ENCODE measurements at regions not wholly inside any gene's neighbourhood (a gene's known extent, or its start where the extent isn't known, plus 50 kb on each side); places are given as distances from the start of the nearest gene placed in this dataset.

DNA sequence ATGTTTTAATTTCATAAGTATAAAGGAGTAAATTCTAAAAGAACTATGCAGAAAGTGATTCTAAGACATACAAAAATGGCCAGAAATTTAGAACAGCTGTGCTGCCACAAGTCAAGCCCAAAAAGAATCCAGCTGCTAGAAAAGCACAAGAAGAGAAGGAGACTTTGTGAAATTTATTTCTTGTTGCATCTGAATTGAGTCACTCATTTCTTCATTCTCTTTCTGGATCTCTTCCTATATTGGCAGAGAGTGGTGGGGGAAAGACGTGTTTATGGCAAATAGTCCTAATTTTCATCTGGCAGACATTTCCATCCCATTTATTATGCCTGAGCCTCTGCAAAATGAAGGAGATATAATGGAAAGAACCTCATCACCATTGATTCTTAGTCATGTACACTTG is 139.6 kb upstream of the CTTNBP2NL start:
- TF ChIP-seq CTCF (IDR thresholded peaks at IDR 0.05; ENCODE audit: control insufficient read depth, extremely low read depth, insufficient read depth) = no peak
- no peak for DNase-seq (ENCODE audit: low read depth)
- no peak overlapping the region for H3K4me3 ChIP-seq (ENCODE audit: low read depth, low read length)

DNA sequence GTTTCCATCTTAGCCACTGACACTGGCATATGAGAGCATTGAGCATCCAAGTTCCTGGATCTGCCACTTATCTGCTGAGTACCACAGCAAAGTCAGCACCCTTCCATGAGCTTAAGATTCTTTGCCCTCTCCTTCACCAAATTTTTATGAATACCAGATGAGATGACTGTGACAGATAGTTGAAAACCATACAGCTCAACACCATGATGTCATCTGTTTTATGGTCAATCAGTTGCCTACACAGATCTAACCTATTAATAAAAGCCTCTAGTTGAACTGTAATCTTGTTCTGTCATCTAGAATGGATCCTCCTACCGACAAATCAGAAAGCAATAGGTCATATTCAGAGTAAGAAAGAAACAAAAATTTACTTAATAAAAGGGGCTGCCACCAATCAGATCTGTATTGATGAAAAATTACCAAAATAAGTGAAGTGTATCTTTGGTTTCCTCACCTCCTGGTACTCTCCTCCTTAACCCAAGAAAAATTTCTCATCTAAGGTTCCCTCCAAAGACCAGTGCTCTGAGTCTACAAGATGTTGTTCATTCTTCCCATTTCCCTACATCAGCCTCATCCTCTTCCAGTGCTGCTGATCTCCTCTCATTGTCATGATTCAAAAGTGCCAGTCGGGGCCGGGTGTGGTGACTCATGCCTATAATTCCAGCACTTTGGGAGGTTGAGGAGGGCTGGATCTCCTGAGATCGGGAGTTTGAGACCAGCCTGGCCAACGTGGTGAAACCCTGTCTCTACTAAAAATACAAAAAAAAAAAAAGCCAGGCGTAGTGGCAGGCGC is 138.8 kb upstream of the CTTNBP2NL start:
- DNase-seq (ENCODE audit: low read depth) = no peak
- no peak for TF ChIP-seq CTCF (IDR thresholded peaks at IDR 0.05; ENCODE audit: control insufficient read depth, extremely low read depth, insufficient read depth)
- H3K4me3 ChIP-seq (ENCODE audit: low read depth, low read length) = no peak overlapping the region

DNA sequence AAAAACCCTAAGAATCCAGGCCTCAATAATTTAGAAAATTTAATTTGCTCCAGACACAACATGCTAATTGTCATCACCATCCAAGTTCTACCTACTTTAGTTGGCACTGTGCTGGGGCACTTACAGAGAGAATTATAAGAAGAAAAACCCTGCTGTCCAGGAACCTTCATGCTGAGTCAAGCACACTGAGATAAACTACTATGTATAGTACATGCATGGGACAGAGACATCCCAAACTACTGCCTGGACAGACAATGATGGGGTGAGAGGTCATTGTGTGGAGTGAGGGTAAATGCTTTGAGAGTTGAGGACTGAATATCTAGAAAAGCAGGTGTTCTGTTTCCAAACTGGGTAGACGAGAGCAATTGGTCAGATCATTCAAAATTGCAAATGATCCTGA is 135.3 kb upstream of the CTTNBP2NL start:
- no peak for TF ChIP-seq CTCF (IDR thresholded peaks at IDR 0.05; ENCODE audit: control insufficient read depth, extremely low read depth, insufficient read depth)
- no peak overlapping the region for H3K4me3 ChIP-seq (ENCODE audit: low read depth, low read length)
- no peak for DNase-seq (ENCODE audit: low read depth)

DNA sequence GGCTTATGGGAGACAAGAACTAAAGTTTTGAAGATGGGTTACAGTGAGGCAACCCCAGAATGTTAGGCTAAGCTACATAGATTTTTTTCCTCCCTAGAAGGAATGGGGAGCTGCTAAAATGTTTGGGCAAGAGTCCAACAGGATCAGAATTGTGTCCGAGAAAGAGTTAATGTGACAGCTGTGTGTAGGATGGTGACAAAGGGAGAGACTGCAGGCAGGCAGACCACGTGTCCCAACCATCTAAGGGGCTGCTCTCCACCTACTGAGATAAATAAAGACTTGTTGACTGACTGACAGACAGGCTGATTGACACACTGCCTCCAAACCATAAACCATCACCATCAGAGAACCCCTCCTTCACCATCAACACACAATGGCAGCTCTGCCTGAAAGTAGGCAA is 133.7 kb upstream of the CTTNBP2NL start:
- TF ChIP-seq CTCF (IDR thresholded peaks at IDR 0.05; ENCODE audit: control insufficient read depth, extremely low read depth, insufficient read depth) = no peak
- DNase-seq (ENCODE audit: low read depth) = no peak
- no peak overlapping the region for H3K4me3 ChIP-seq (ENCODE audit: low read depth, low read length)

GRCh38 chr1:112263042-112263441 is 133.0 kb upstream of the CTTNBP2NL start:
- H3K4me3 ChIP-seq (ENCODE audit: low read depth, low read length) = no peak overlapping the region
- no peak for DNase-seq (ENCODE audit: low read depth)
- no peak for TF ChIP-seq CTCF (IDR thresholded peaks at IDR 0.05; ENCODE audit: control insufficient read depth, extremely low read depth, insufficient read depth)

GRCh38 chr1:112263453-112263852 is 132.6 kb upstream of the CTTNBP2NL start:
- no peak overlapping the region for H3K4me3 ChIP-seq (ENCODE audit: low read depth, low read length)
- TF ChIP-seq CTCF (IDR thresholded peaks at IDR 0.05; ENCODE audit: control insufficient read depth, extremely low read depth, insufficient read depth) = no peak
- no peak for DNase-seq (ENCODE audit: low read depth)

- no peak for DNase-seq (ENCODE audit: low read depth)
- H3K4me3 ChIP-seq (ENCODE audit: low read depth, low read length) = no peak overlapping the region
- TF ChIP-seq CTCF (IDR thresholded peaks at IDR 0.05; ENCODE audit: control insufficient read depth, extremely low read depth, insufficient read depth) = no peak
Observed at GRCh38 chr1:112264010-112264409, 132.0 kb upstream of the CTTNBP2NL start.

All from LNCaP clone FGC (cell line).